Heart left ventricle (tissue), 13 donors: ENCODE measurements at regions not wholly inside any gene's neighbourhood (a gene's known extent, or its start where the extent isn't known, plus 50 kb on each side); places are given as distances from the start of the nearest gene placed in this dataset.

Experiments used
- CTCF ChIP-seq, 12 donors: fragments of 200-600 bp; sonication (generic) in 4 of 12; IDR thresholded peaks; one replicate each; pipeline versions ENCODE4 v1.5.0 to v1.8.0; 2018 to 2022; ENCODE audit warnings: antibody characterized with exemption in 12 of 12, mild to moderate bottlenecking in 5 of 12
- POLR2A ChIP-seq, 2 donors: fragments of 450-650 bp; IDR thresholded peaks; one replicate each; pipeline ENCODE4 v1.6.1; 2017; ENCODE audit warnings: antibody characterized with exemption in 2 of 2, mild to moderate bottlenecking in 2 of 2, moderate library complexity in 2 of 2
- donor health status: ischemic (EF 13 %, LVEDD 7.1; RV severe dilation, severe dysfunction).
- donor health status: DM: no; HTN: yes; CAD: no.
- donor health status: DM: no; HTN: no; CAD: no.
- donor health status: ischemic (EF 25% LVEDD 6.9; RV normal size, moderate dysfunction).
- donor health status: ischemic (EF 25% LVEDD 5.7; RV mildly dilated, moderate dysfunction).
- donor health status: ischemic (EF 35%, LVEDD 5.7; RV mildly dilated, moderate dysfunction).
- donor health status: nonischemic (EF 11% LVEDD 7.7; RV severe dilation, severe dysfunction).
- donor health status: DM: yes; HTN: yes; CAD: no.
- donor health status: PGD.
- donor health status: ischemic (EF 29% LVEDD 5.4; RV normal size, mild dysfunction).
- donor health status: nonischemic (EF 23%, LVEDD 6.1; RV moderate dilation, normal function).

GRCh38 chr7:35398518-35398917 lies 144.6 kb upstream of the TBX20 start:
- TF ChIP-seq CTCF (IDR thresholded peaks at IDR 0.05) (no peak), POLR2A (IDR thresholded peaks at IDR 0.05) (no peak)
